ENCODE measurements at regions not wholly inside any gene's neighbourhood (a gene's known extent, or its start where the extent isn't known, plus 50 kb on each side); places are given as distances from the start of the nearest gene placed in this dataset.

- TF ChIP-seq CTCF (conservative IDR thresholded peaks at IDR 0.05) (no peak), ZFX (IDR thresholded peaks at IDR 0.05) (no peak)
These were observed 319.0 kb downstream of the GLRX3 start for GRCh38 chr10:130455111-130455695.
